ENCODE measurements at regions not wholly inside any gene's neighbourhood (a gene's known extent, or its start where the extent isn't known, plus 50 kb on each side); places are given as distances from the start of the nearest gene placed in this dataset.

DNA sequence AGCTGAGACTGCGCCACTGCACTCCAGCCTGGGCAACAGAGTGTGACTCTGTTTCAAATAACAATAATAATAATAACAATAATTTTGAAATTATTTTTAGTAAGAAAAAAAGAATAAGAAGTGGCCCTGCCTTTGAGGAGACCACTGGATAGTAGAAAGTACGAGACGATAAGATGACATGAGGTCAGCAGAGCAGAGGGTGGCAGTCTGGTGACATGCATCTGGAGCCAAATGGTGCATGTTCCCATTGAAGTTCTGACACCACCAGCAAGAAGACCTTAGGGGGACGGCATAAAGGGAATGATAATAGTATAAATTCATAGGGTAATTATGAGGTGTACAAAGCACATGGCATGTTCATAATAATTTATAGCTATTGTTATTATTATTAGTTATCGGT lies 542.2 kb upstream of the TBL1XR1 start:
- no peak for TF ChIP-seq TAF1 (IDR thresholded peaks at IDR 0.05; ENCODE audit: borderline replicate concordance, insufficient read depth, low read length)
- TF ChIP-seq FOXP2 (optimal IDR thresholded peaks at IDR 0.05; ENCODE audit: borderline replicate concordance, extremely low read depth, extremely low read length, insufficient read depth), result no peak
- TF ChIP-seq SIN3A (IDR thresholded peaks at IDR 0.05; ENCODE audit: borderline replicate concordance, insufficient read depth, low read length), result no peak

DNA sequence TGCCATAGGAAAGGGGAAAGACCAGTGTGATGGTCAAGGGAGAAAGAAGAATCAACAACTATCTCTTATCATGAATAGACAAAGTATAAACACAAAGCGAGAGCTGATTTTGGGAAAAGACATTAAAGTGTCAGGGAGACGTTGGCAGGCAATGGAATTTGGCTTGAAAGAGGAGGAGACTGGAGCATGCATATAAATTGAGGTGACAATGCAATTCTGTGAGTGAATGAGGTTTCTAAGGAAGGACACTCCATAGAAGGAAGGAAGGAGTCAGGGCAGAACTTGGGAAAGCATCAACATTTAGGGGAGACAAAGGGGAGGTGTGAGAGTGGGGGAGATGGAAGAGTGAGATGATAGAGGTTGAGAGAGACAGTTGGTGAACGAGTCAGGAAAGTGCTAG lies 543.0 kb upstream of the TBL1XR1 start:
- TF ChIP-seq POLR2AphosphoS5 (IDR thresholded peaks at IDR 0.05; ENCODE audit: low read depth, low read length) (no peak), TAF1 (IDR thresholded peaks at IDR 0.05; ENCODE audit: borderline replicate concordance, insufficient read depth, low read length) (no peak), FOXP2 (optimal IDR thresholded peaks at IDR 0.05; ENCODE audit: borderline replicate concordance, extremely low read depth, extremely low read length, insufficient read depth) (no peak), SIN3A (IDR thresholded peaks at IDR 0.05; ENCODE audit: borderline replicate concordance, insufficient read depth, low read length) (no peak)
- TF ChIP-seq, protein P1, sequence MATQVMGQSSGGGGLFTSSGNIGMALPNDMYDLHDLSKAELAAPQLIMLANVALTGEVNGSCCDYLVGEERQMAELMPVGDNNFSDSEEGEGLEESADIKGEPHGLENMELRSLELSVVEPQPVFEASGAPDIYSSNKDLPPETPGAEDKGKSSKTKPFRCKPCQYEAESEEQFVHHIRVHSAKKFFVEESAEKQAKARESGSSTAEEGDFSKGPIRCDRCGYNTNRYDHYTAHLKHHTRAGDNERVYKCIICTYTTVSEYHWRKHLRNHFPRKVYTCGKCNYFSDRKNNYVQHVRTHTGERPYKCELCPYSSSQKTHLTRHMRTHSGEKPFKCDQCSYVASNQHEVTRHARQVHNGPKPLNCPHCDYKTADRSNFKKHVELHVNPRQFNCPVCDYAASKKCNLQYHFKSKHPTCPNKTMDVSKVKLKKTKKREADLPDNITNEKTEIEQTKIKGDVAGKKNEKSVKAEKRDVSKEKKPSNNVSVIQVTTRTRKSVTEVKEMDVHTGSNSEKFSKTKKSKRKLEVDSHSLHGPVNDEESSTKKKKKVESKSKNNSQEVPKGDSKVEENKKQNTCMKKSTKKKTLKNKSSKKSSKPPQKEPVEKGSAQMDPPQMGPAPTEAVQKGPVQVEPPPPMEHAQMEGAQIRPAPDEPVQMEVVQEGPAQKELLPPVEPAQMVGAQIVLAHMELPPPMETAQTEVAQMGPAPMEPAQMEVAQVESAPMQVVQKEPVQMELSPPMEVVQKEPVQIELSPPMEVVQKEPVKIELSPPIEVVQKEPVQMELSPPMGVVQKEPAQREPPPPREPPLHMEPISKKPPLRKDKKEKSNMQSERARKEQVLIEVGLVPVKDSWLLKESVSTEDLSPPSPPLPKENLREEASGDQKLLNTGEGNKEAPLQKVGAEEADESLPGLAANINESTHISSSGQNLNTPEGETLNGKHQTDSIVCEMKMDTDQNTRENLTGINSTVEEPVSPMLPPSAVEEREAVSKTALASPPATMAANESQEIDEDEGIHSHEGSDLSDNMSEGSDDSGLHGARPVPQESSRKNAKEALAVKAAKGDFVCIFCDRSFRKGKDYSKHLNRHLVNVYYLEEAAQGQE (IDR thresholded peaks at IDR 0.05; ENCODE audit: insufficient read depth in 1 of 2, low read depth in 2 of 2, low read length in 2 of 2), result no peak

DNA sequence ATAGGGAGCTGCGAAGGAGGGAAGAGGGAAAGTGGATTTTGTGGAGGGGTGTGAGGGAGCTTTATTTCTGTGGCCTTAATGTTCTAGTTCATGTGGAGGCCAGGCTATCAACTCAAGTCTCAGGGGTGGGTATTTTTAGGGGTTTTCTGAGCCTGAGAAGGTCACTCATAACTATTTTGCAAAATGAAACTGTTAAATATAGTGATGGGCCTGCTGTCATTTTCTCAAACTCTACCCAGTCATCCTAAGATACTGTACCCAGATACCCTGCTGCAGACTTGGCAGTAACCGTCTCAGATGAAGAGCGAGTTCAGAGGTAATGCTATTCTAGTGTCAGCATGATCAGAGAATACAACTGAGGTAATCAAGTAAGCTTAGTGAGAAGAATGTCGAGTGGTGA lies 545.0 kb upstream of the TBL1XR1 start:
- TF ChIP-seq TAF1 (IDR thresholded peaks at IDR 0.05; ENCODE audit: borderline replicate concordance, insufficient read depth, low read length) (no peak), SIN3A (IDR thresholded peaks at IDR 0.05; ENCODE audit: borderline replicate concordance, insufficient read depth, low read length) (no peak), FOXP2 (optimal IDR thresholded peaks at IDR 0.05; ENCODE audit: borderline replicate concordance, extremely low read depth, extremely low read length, insufficient read depth) (no peak), POLR2AphosphoS5 (IDR thresholded peaks at IDR 0.05; ENCODE audit: low read depth, low read length) (no peak)
- TF ChIP-seq, protein P1 (IDR thresholded peaks at IDR 0.05; ENCODE audit: insufficient read depth in 1 of 2, low read depth in 2 of 2, low read length in 2 of 2), result no peak

- no peak for TF ChIP-seq FOXP2 (optimal IDR thresholded peaks at IDR 0.05; ENCODE audit: borderline replicate concordance, extremely low read depth, extremely low read length, insufficient read depth)
- no peak for TF ChIP-seq TAF1 (IDR thresholded peaks at IDR 0.05; ENCODE audit: borderline replicate concordance, insufficient read depth, low read length)
- no peak for TF ChIP-seq POLR2AphosphoS5 (IDR thresholded peaks at IDR 0.05; ENCODE audit: low read depth, low read length)
- TF ChIP-seq, protein P1 (IDR thresholded peaks at IDR 0.05; ENCODE audit: insufficient read depth in 1 of 2, low read depth in 2 of 2, low read length in 2 of 2), result no peak
- no peak for TF ChIP-seq SIN3A (IDR thresholded peaks at IDR 0.05; ENCODE audit: borderline replicate concordance, insufficient read depth, low read length)
Observed at GRCh38 chr3:177743173-177743890, 546.0 kb upstream of the TBL1XR1 start.

DNA sequence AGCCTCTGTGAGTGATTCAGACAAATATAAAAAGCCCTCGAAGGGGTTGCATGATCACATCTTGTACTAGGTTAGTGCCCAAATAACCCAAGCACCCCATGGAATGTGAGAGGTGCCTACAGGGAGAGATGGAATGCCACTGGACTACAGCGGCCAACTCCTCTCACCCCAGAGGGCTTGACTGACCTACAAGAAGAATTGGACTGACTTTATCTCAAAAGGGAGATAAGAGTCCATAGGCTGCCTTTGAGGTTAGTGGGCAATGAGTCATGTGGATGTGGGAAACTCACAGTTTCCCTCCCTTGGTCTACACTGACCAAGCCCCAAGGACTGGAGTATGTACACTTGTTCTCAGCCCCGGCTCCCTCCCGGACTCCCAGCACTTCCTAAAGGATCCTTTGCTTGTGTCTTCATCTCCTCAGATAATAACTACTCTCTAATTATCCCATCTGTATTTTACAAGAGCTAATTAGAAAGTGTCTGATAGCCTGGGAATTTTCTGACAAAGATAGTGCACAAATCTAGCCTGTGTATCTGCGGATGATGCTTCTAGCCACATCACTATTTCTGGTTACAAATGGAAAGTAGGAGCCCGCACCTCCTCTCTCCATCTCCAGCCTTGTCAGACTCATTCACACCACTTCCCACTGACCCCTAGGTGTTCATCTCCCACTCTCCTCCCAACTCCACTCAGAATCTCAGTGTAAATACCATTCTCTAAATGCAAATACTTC lies 547.8 kb upstream of the TBL1XR1 start:
- no peak for TF ChIP-seq TAF1 (IDR thresholded peaks at IDR 0.05; ENCODE audit: borderline replicate concordance, insufficient read depth, low read length)
- no peak for TF ChIP-seq FOXP2 (optimal IDR thresholded peaks at IDR 0.05; ENCODE audit: borderline replicate concordance, extremely low read depth, extremely low read length, insufficient read depth)
- TF ChIP-seq, protein P1 (IDR thresholded peaks at IDR 0.05; ENCODE audit: insufficient read depth in 1 of 2, low read depth in 2 of 2, low read length in 2 of 2), result no peak
- TF ChIP-seq POLR2AphosphoS5 (IDR thresholded peaks at IDR 0.05; ENCODE audit: low read depth, low read length), result no peak
- no peak for TF ChIP-seq SIN3A (IDR thresholded peaks at IDR 0.05; ENCODE audit: borderline replicate concordance, insufficient read depth, low read length)
